Activated CD4-positive, alpha-beta T cell treated with anti-CD3 and anti-CD28 coated beads, Interleukin-2, amount 50 U/mL, for 16 hours (primary cell): ENCODE measurements at regions not wholly inside any gene's neighbourhood (a gene's known extent, or its start where the extent isn't known, plus 50 kb on each side); places are given as distances from the start of the nearest gene placed in this dataset.

ENCODE experiments used
- DNase-seq: peaks from one replicate; pipeline ENCODE4 v3.0.0-alpha.2; 2020

GRCh38 chr21:25133939-25134338, 473.3 kb downstream of the MRPL39 start:
- no peak for DNase-seq

DNA sequence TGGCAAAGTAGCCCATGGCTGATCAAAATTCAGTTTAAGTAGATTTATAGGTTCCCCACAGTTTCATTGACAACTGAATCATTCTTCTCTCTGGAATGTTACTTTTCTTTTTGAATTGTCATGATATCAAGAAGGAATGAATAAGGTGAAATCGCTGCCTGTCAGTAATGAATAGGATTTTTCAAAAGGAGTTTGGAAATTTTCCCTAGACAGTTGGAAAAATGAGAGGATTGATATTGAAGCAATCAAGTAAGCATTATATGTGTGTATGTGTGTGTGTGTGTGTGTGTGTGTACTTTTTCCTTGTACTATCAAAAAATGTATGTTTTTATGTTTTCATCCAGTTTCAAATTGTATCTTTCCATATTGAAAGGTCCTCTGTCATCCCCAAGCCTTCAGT, 479.5 kb downstream of the MRPL39 start:
- DNase-seq: no peak

- no peak for DNase-seq
Observed at GRCh38 chr21:25127007-25127406, 480.3 kb downstream of the MRPL39 start.

DNA sequence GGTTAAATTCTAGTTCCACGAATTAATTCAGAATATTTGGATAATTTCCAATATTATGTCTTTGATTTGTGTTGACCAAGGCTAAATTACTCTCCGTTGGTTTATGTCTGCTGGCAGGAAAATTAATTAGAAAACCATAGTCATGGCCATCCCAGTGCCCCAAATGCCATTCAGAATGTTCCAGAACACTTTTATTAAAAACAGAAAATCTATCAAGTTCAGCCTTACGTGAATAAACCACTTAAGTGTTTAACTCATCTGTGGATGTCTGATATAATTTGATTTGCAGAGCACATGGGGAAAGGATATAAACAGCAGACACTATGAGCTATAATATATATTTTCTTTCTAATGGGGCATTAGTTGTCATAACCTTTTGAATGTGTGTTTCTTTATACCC, 480.7 kb downstream of the MRPL39 start:
- DNase-seq: no peak

DNA sequence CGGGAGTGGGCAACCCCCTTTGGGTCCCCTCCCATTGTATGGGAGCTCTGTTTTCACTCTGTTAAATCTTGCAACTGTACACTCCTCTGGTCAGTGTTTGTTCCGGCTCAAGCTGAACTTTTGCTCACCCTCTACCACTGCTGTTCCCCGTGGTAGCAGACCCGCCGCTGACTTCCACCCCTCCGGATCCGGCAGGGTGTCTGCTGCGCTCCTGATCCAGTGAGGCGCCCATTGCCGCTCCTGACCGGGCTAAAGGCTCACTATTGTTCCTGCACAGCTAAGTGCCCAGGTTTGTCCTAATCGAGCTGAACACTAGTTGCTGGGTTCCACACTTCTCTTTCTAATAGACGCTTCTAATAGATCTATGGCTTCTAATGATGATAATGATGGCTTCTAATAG, 488.6 kb downstream of the MRPL39 start:
- no peak for DNase-seq

GRCh38 chr21:25115021-25115420, 492.3 kb downstream of the MRPL39 start:
- DNase-seq: no peak

- no peak for DNase-seq
Observed at GRCh38 chr21:25107708-25108107, 499.6 kb downstream of the MRPL39 start.

- DNase-seq: no peak
Observed at GRCh38 chr21:25103500-25104207, 503.6 kb downstream of the MRPL39 start.

- no peak for DNase-seq
Observed at GRCh38 chr21:25097648-25098047, 509.6 kb downstream of the MRPL39 start.

DNA sequence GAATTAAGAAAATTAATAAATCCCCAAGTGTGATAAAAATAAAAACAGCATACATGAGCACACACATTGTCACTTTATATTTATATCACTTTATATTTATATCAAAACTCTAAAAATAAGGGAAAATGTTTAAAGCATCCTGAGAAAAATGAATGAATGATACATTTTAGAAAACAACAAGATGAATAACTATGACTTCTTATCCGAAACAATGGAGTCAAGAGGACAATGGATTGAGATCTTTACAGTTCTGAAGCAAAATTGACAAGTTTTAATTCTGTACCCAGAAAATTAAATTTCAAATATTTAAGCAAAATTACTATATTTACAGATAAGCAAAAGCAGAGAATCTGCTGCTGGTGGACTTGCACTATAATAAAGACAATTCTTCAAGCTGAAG, 512.6 kb downstream of the MRPL39 start:
- DNase-seq: no peak

DNA sequence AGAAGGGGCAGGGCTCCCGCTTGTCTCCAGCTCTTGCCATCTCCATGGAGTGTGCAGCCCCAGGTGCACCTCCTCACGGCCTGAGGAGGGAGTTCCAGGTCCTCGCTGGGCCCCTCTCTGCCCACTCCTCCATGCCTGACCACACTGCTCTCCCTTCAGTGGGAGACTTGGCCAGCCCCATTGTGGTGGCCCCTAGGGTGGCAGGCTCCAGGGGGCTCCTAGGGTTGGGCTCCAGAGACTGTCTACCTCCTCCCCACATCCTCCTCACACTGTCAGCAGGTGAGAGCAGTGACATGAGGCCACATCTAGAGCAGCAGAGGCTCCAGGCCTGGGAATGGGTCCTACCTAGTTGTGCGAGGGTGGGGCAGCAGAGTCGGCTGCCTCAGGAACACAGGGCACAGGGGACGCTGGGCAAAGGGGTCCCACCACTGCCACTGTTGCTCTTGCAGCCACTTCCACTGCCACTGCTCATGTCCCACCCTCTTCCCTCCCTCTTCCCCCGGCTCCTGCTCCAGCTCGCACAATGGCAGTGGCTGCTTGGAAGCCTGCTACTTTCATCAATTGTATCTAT, 514.8 kb downstream of the MRPL39 start:
- DNase-seq: no peak

DNA sequence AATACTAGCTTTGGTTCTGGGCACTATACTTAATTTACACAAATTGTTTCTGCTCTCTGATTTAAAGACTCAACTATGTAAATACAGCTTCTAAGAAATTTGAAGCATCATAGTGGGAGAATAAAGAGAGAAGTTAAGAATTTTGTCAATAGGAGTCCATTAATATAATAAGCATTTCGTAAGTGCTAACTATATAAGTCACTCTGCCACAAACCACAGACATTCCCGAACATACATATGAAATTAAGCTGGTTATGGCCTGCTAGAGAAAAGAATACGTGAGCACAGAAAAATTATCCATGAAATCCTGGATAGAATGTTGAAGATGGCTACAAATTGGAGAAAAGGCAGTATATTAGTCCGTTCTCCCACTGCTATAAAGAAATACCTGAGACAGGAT, 526.2 kb downstream of the MRPL39 start:
- no peak for DNase-seq

DNA sequence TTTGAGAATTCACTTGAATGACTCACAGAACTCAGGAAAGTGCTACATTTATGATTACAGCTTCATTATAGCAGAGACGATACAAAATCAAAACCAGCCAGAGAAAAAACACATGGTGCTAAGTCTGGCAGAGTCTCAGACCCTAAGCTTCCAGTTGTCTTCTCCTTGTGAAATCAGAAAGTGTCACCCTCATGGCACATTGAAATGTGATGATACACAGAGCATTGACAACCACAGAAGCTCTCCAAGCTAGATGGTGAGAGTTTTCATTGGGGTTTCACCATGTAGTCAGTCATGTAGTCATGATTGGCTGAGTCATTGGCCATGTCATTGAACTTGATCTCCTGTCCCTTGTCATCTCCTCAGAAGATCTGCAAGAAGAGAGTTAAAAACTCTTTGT, 526.6 kb downstream of the MRPL39 start:
- DNase-seq: peak; percentile 2

- no peak for DNase-seq
Observed at GRCh38 chr21:25080141-25080540, 527.1 kb downstream of the MRPL39 start.

DNA sequence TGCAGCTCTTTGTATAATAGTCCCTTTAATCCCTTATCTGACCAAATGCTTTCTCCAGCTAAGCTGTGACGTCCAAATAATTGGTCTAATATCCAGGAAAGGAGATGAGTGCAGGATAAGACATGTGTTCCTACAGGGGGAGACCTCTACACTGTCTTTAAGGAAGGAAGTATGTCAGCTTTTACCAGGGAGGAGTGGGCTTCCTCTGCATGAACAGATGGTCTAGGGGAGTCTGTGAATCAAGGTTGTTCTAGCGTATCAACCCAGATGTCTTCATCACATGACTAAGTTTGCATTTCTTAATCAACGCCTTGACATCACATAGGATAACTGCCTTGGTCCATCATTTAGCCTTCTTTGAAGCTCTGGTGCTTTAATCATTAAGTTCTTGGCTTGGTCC, 528.2 kb downstream of the MRPL39 start:
- DNase-seq: no peak

DNA sequence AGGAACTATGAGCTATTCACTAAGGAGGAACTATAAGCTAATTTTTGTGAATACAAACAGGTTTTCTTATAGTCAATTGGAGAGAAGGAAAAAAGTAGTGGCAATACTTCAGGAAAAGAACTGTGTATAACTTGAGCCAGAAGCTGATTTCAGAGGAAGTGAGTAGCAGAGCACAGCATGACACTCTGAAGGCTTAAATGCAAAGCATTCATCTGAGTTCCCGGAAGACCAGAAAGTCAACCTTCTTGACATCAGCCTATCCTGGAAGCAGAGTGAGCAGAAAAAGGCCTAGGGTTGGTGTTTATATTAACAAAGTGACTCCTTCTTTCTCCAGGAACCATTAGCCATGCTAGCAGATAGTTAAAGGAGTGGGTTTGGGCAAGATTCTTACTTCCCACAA, 545.2 kb downstream of the MRPL39 start:
- no peak for DNase-seq

DNA sequence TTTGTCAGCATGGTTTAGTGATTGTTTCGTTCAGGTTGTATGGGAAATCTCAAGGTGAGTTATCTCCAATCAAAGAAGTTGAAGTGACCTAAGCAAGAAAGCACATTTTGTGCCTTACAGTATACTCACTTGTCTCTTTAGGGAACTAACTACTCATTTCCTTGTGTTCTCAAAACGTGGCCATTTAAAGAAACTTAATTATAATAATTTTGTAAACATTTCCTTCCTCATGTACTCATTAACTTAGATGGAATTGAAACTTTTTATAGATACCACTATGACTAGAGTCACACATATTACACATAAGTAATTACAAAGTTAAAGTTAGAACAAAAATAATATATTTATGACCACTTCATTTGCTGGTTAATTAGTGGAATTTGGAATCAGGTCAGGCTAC, 552.6 kb downstream of the MRPL39 start:
- DNase-seq: no peak

DNA sequence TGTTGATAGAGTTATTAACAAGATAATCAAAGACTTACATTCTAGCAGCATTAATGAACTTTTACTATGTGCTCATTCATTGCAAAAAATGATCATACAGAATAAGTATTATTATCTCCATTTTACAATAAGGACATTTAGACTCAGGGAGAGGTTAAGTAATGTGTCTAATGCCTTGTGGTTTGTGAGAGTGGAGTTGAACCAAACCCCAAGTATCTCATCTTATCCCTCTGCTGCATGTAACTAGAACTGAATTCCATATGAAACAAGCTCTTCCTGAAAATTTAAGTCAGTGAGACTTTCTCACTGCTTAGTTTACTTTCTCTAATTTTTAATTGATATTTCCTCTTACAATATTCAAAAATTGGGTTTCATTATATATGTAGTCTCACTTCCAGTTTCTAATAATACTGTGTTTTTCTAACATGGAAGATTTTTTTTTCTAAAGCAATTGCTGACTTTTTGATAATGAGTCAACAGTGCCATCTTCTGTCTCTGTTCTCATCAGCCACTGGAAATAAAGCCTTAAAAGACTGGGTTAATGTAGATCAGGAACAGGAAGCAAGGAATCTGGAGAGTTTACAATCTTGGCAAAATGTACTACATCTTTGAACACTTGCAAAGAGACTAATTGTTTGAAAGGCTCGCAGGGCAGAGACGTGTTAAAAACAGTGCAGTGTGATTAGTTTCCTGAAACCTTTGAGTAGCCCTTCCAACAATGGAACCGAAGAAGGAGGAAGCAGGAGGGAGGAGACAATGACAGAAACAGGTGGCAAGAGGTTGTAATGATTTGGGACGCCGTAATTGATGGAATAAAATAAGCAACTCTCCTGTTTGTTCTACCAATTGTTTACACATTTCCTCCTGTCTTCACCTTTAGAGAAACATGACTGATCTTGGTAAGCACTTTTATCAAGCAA, 567.6 kb downstream of the MRPL39 start:
- no peak for DNase-seq

DNA sequence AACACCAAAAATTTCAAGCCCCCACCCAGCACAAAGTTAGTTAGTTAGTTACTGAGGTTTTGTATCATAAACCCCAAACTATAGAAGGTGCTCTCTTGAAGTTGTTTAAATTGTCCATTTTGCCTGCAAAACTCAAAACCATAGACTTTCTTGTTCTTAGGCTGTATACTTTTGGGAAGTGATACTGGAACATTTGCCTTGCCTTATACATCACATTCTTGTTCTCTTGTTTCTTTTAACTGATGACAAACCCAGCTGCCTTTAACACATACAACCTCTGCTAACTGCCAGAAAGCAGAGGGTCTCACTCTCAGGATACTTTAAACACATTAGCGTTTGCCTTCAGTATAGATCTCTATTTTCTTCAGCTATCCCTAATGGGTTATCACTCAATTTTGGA, 570.5 kb downstream of the MRPL39 start:
- no peak for DNase-seq

DNA sequence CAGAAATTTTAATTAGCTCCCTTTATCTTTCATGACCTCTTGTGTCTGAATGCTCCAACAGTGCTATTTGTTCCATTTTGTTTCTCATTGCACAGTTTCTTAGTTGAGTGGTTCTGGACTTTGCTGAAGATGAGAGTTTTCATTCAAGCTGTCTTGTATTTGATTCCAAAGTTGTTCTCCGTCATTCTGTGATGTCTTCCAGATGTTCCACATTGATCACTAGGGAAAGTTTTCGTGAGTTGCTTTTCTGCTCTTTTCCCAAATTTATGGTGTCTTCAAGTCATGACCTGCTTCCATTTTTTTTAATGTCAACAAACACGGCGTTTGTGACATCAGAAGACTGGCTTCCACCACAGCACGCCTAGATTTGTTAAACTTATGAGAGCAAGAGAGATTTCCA, 575.5 kb downstream of the MRPL39 start:
- DNase-seq: no peak

DNA sequence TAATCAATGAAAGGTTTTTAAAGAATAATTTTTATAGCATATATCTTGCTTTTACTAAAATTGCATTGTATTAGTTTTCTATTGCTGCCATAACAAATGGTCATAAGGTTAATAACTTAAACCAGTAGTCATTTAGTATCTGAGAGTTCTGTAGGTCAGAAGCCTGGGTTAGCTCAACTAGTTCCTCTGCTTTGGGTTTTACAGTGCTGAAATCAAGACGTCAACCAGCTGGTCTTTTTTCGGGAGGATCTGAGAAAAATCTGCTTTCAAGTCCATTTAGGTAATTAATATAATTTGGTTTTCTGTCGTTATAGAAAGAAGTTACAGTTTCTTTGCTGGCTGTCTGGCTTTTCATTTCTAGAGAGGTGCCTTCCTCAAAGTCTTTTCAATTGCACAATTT, 577.7 kb downstream of the MRPL39 start:
- DNase-seq: no peak

DNA sequence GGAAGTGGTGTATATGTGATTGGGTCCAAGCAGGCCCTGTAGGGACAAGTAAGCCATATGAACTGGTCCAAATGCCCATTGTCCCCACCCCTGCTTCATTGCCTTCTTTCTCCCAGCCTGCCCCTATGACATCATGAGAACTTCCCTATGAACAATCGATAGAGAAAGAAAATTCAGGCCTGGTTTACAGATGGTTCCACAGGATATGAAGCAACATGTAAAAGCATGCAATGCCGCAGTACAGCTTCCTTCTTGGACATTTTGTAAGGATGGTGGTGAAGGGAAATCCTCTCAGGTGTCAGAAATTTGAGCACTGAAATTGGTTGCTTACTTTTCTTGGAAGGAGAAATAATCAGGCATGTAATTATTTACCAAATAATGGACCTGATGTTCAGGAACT, 581.7 kb downstream of the MRPL39 start:
- DNase-seq: no peak

GRCh38 chr21:25024639-25025038, 582.6 kb downstream of the MRPL39 start:
- no peak for DNase-seq

DNA sequence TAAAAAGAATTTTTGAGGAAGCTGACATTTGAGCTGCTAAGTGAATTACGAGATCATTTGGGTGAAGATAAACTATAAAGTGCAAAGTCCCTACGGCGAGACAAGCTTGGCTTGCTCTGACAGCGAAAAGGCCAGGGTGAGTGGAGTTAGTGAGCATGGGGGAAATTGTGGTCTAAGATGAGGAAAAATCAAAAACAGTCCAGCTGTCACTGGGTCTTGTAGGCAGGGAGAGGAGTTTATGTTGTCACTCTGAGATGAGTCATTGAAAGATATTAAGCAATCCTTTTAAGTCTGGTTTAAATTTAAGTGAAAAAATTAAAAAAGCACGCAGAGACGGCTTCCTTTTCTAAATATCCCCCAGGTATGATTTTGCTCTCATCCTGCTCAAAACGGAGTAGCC, 601.9 kb downstream of the MRPL39 start:
- DNase-seq: no peak
